CD4-positive, alpha-beta T cell (primary cell): ENCODE measurements at regions not wholly inside any gene's neighbourhood (a gene's known extent, or its start where the extent isn't known, plus 50 kb on each side); places are given as distances from the start of the nearest gene placed in this dataset.

Experiments used
- ATAC-seq: fragments of 200-7000 bp; cut with Tn5 transposase; one replicate; pipeline ENCODE4 v1.10.0; 2022; ENCODE audit warnings: mild to moderate bottlenecking; ENCODE audit not compliant: poor library complexity
- CTCF ChIA-PET: fragments of 350-600 bp; sonication (Branson Sonifier 250); formaldehyde crosslinking; loops from one replicate; lab custom pipeline; 2021; ENCODE audit warnings: antibody characterized with exemption, inconsistent platforms; lab: Charles Lee
- POLR2A ChIA-PET: fragments of 350-600 bp; sonication (Branson Sonifier 250); formaldehyde crosslinking; loops from one replicate; lab custom pipeline; 2021; ENCODE audit warnings: antibody characterized with exemption, inconsistent platforms; lab: Charles Lee
- DNase-seq, 14 experiments: peaks; one replicate each; pipeline ENCODE4 v3.0.0-alpha.2; 2013 to 2020; ENCODE audit warnings: mixed read lengths in 2 of 14
- H3K27ac ChIP-seq, 2 donors: one replicate each; pipeline versions ENCODE4 v1.5.1 to v1.7.0; 2013; ENCODE audit warnings: low read length in 2 of 2, low read depth in 1 of 2, mild to moderate bottlenecking in 1 of 2
- H3K27me3 ChIP-seq, 2 experiments: 1 replicate in 1 of 2; 2 replicates in 1 of 2; pipeline versions ENCODE4 v1.6.1 to v1.7.0; 2013; ENCODE audit warnings: low read length in 2 of 2, control low read depth in 1 of 2, mild to moderate bottlenecking in 1 of 2, moderate library complexity in 1 of 2; ENCODE audit not compliant: insufficient read depth in 2 of 2, control insufficient read depth in 1 of 2
- H3K36me3 ChIP-seq: one replicate; pipeline ENCODE4 v1.6.1; 2013; ENCODE audit warnings: low read length, control low read depth; ENCODE audit not compliant: insufficient read depth
- H3K4me1 ChIP-seq: one replicate; pipeline ENCODE4 v1.6.1; 2013; ENCODE audit warnings: low read length, control low read depth; ENCODE audit not compliant: insufficient read depth
- H3K4me3 ChIP-seq: one replicate; pipeline ENCODE4 v1.5.1; 2013; ENCODE audit warnings: mild to moderate bottlenecking, low read length, moderate library complexity
- H3K9me3 ChIP-seq, 2 experiments: 1 replicate in 1 of 2; 2 replicates in 1 of 2; pipeline versions ENCODE4 v1.6.1 to v1.7.0; 2013; ENCODE audit warnings: low read length in 2 of 2, mild to moderate bottlenecking in 2 of 2, control low read depth in 1 of 2, moderate library complexity in 1 of 2; ENCODE audit not compliant: control insufficient read depth in 1 of 2, insufficient read depth in 1 of 2
- H3K27ac Mint-ChIP-seq: one replicate; pipeline ENCODE4 v1.8.0; 2020; ENCODE audit warnings: mixed read lengths
- H3K27me3 Mint-ChIP-seq: one replicate; pipeline ENCODE4 v1.8.0; 2021; ENCODE audit warnings: mixed read lengths
- H3K36me3 Mint-ChIP-seq: one replicate; pipeline ENCODE4 v1.8.0; 2021; ENCODE audit warnings: low read depth, mixed read lengths
- H3K4me1 Mint-ChIP-seq: one replicate; pipeline ENCODE4 v1.8.0; 2021; ENCODE audit warnings: low read depth, mixed read lengths
- H3K4me3 Mint-ChIP-seq: one replicate; pipeline ENCODE4 v1.8.0; 2020; ENCODE audit warnings: mild to moderate bottlenecking, mixed read lengths
- H3K9me3 Mint-ChIP-seq: one replicate; pipeline ENCODE4 v1.8.0; 2020; ENCODE audit warnings: mixed read lengths
- CTCF ChIP-seq: fragments of 200-600 bp; IDR thresholded peaks from one replicate; pipeline ENCODE4 v1.8.0; 2022; ENCODE audit warnings: antibody characterized with exemption, mild to moderate bottlenecking
- intact Hi-C, 2 experiments: fragments of 100-400 bp; cut with DNase I in 1 of 2; cut with micrococcal nuclease in 1 of 2; formaldehyde crosslinking; loops; one replicate each; pipeline versions ENCODE4 v1.15.1 to v1.9.0; 2023 to 2025; cut with DNase I, micrococcal nuclease

- peaks cover 0 to 2% of the 10 kb centered on the region in 2 experiments for H3K27me3 ChIP-seq
- H3K36me3 ChIP-seq: no peaks in the 10 kb centered on the region
- no peak for ATAC-seq
- DNase-seq: peak in 2 of 14 experiments; percentile 20 to 23
- intact Hi-C loops: no loop called here
- H3K9me3 ChIP-seq: no peaks in the 10 kb centered on the region
- ChIA-PET POLR2A (no interaction called here), CTCF (interaction anchor here (0.7 kb wide), 1 partner anchor 12 kb away, joined by 4 read pairs; no protein-coding TSS in a partner anchor)
- no peak overlapping the region for H3K4me3 ChIP-seq
- TF ChIP-seq CTCF: no peak
- no peaks in the 10 kb centered on the region for H3K9me3 Mint-ChIP-seq
- peaks cover 26% of the 10 kb centered on the region for H3K27me3 Mint-ChIP-seq
- H3K4me3 Mint-ChIP-seq: no peak overlapping the region
- H3K36me3 Mint-ChIP-seq: no peaks in the 10 kb centered on the region
- no peak overlapping the region for H3K27ac Mint-ChIP-seq
- H3K27ac ChIP-seq: no peak overlapping the region
- no peaks in the 10 kb centered on the region for H3K4me1 ChIP-seq
- H3K4me1 Mint-ChIP-seq: no peaks in the 10 kb centered on the region
Measured at GRCh38 chr3:190205739-190206138, 85.0 kb upstream of the P3H2 start.

GRCh38 chr3:190204200-190204599 lies 83.5 kb upstream of the P3H2 start:
- Mint-ChIP-seq H3K27me3 (peaks cover 32% of the 10 kb centered on the region), H3K4me1 (no peaks in the 10 kb centered on the region), H3K27ac (no peak overlapping the region), H3K36me3 (no peaks in the 10 kb centered on the region), H3K4me3 (no peak overlapping the region), H3K9me3 (no peaks in the 10 kb centered on the region)
- H3K36me3 ChIP-seq: no peaks in the 10 kb centered on the region
- DNase-seq (no peak), ATAC-seq (no peak)
- no peaks in the 10 kb centered on the region for H3K9me3 ChIP-seq
- intact Hi-C loops: loop anchor here in 1 of 2 experiments (5.0 kb wide), 2 partner anchors 242 to 937 kb away; no protein-coding TSS in a partner anchor
- ChIA-PET CTCF (no interaction called here), POLR2A (no interaction called here)
- H3K27me3 ChIP-seq: peaks cover 0 to 2% of the 10 kb centered on the region in 2 experiments
- no peak overlapping the region for H3K27ac ChIP-seq
- no peak overlapping the region for H3K4me3 ChIP-seq
- no peak for TF ChIP-seq CTCF
- no peaks in the 10 kb centered on the region for H3K4me1 ChIP-seq

- Histone ChIP-seq H3K27me3 (no peaks in the 10 kb centered on the region), H3K9me3 (no peaks in the 10 kb centered on the region), H3K4me1 (no peaks in the 10 kb centered on the region), H3K27ac (no peak overlapping the region), H3K36me3 (no peaks in the 10 kb centered on the region), H3K4me3 (no peak overlapping the region)
- DNase-seq: no peak
- Mint-ChIP-seq H3K4me1 (no peaks in the 10 kb centered on the region), H3K9me3 (no peaks in the 10 kb centered on the region), H3K36me3 (no peaks in the 10 kb centered on the region), H3K27me3 (peaks cover 28% of the 10 kb centered on the region), H3K4me3 (no peak overlapping the region), H3K27ac (no peak overlapping the region)
- POLR2A ChIA-PET: no interaction called here
- no peak for TF ChIP-seq CTCF
- intact Hi-C loops: loop anchor here in 1 of 2 experiments (10.0 kb wide), 1 partner anchor 233 kb away; no protein-coding TSS in a partner anchor
- ATAC-seq: no peak
- CTCF ChIA-PET: no interaction called here
Measured at GRCh38 chr3:190197346-190197763, 76.7 kb upstream of the P3H2 start.
